Endodermal cell (in vitro differentiated cells): ENCODE measurements at regions not wholly inside any gene's neighbourhood (a gene's known extent, or its start where the extent isn't known, plus 50 kb on each side); places are given as distances from the start of the nearest gene placed in this dataset.

Source experiments
- DNase-seq: peaks from one replicate; pipeline ENCODE4 v3.0.0-alpha.2; 2017
- H3K27ac ChIP-seq: 2 replicates; pipeline ENCODE4 v1.5.1; 2013; ENCODE audit warnings: mild to moderate bottlenecking, low read depth, low read length, moderate library complexity
- H3K27me3 ChIP-seq: 2 replicates; pipeline ENCODE4 v1.6.1; 2013; ENCODE audit warnings: mild to moderate bottlenecking, low read length, moderate library complexity; ENCODE audit not compliant: insufficient read depth, control insufficient read depth, poor library complexity, severe bottlenecking
- H3K36me3 ChIP-seq: 2 replicates; pipeline ENCODE4 v1.7.0; 2013; ENCODE audit warnings: mild to moderate bottlenecking, low read length, moderate library complexity; ENCODE audit not compliant: control insufficient read depth, insufficient read depth
- H3K4me1 ChIP-seq: one replicate; pipeline ENCODE4 v1.7.0; 2013; ENCODE audit warnings: low read length; ENCODE audit not compliant: control insufficient read depth, insufficient read depth
- H3K4me3 ChIP-seq: 2 replicates; pipeline ENCODE4 v1.5.1; 2013; ENCODE audit warnings: mild to moderate bottlenecking, low read length, moderate library complexity
- H3K9ac ChIP-seq: 2 replicates; pipeline ENCODE4 v1.6.1; 2013; ENCODE audit warnings: mild to moderate bottlenecking, low read length, moderate library complexity; ENCODE audit not compliant: poor library complexity, severe bottlenecking; ENCODE audit errors: extremely low read depth
- H3K9me3 ChIP-seq: 2 replicates; pipeline ENCODE4 v1.6.1; 2013; ENCODE audit warnings: mild to moderate bottlenecking, low read length, moderate library complexity; ENCODE audit not compliant: control insufficient read depth
- H3K27ac Mint-ChIP-seq: 2 replicates; pipeline ENCODE4 v1.8.0; 2020; ENCODE audit warnings: mixed read lengths
- H3K27me3 Mint-ChIP-seq: 2 replicates; pipeline ENCODE4 v1.8.0; 2021; ENCODE audit warnings: mild to moderate bottlenecking, mixed read lengths; ENCODE audit not compliant: insufficient read depth
- H3K36me3 Mint-ChIP-seq: 2 replicates; pipeline ENCODE4 v1.8.0; 2020; ENCODE audit warnings: low read depth, mixed read lengths
- H3K4me1 Mint-ChIP-seq: 2 replicates; pipeline ENCODE4 v1.8.0; 2020; ENCODE audit warnings: mixed read lengths
- H3K4me3 Mint-ChIP-seq: 2 replicates; pipeline ENCODE4 v1.8.0; 2020; ENCODE audit warnings: mild to moderate bottlenecking, moderate library complexity, mixed read lengths
- H3K9me3 Mint-ChIP-seq: 2 replicates; pipeline ENCODE4 v1.8.0; 2020; ENCODE audit warnings: mild to moderate bottlenecking, mixed read lengths
- CTCF ChIP-seq: fragments of 200-600 bp; sonication (generic); conservative IDR thresholded peaks from 2 replicates; pipeline ENCODE4 v1.5.0; 2021; ENCODE audit warnings: antibody characterized with exemption, mild to moderate bottlenecking
- WGBS, 2 experiments: methylation state at CpG; one replicate each; pipeline versions ENCODE4 v1.1.5 to v1.1.7; 2013; ENCODE audit warnings: missing lambda C conversion rate in 2 of 2, mixed read lengths in 1 of 2; ENCODE audit not compliant: insufficient coverage in 1 of 2, insufficient read length in 1 of 2; 5-methylcytosine and 5-hydroxymethylcytosine counted together

GRCh38 chr6:169906688-169907418, 155.4 kb downstream of the ERMARD start:
- Mint-ChIP-seq H3K4me1 (no peaks in the 10 kb centered on the region), H3K4me3 (no peak overlapping the region), H3K27ac (no peak overlapping the region), H3K9me3 (no peaks in the 10 kb centered on the region), H3K36me3 (no peaks in the 10 kb centered on the region), H3K27me3 (peaks cover 2% of the 10 kb centered on the region)
- H3K9me3 ChIP-seq = no peaks in the 10 kb centered on the region
- H3K4me1 ChIP-seq = no peaks in the 10 kb centered on the region
- no peak overlapping the region for H3K9ac ChIP-seq
- H3K27me3 ChIP-seq = no peaks in the 10 kb centered on the region
- H3K4me3 ChIP-seq = no peak overlapping the region
- WGBS, 2 experiments = 91 to 93% methylated on average over 4 to 13 of the region's 13 CpGs
- H3K36me3 ChIP-seq = no peaks in the 10 kb centered on the region
- no peak for DNase-seq
- no peak overlapping the region for H3K27ac ChIP-seq
- no peak for TF ChIP-seq CTCF

- Histone ChIP-seq H3K27me3 (no peaks in the 10 kb centered on the region), H3K36me3 (no peaks in the 10 kb centered on the region), H3K4me1 (no peaks in the 10 kb centered on the region), H3K27ac (no peak overlapping the region), H3K9me3 (no peaks in the 10 kb centered on the region), H3K4me3 (no peak overlapping the region), H3K9ac (no peak overlapping the region)
- WGBS, 2 experiments = 84 to 95% methylated on average over 15 to 24 of the region's 24 CpGs
- DNase-seq = no peak
- H3K36me3 Mint-ChIP-seq = no peaks in the 10 kb centered on the region
- no peaks in the 10 kb centered on the region for H3K4me1 Mint-ChIP-seq
- H3K4me3 Mint-ChIP-seq = no peak overlapping the region
- H3K27ac Mint-ChIP-seq = no peak overlapping the region
- no peaks in the 10 kb centered on the region for H3K9me3 Mint-ChIP-seq
- no peak for TF ChIP-seq CTCF
- H3K27me3 Mint-ChIP-seq = peaks cover 2% of the 10 kb centered on the region
Measured at GRCh38 chr6:169906004-169906687, 154.7 kb downstream of the ERMARD start.

- TF ChIP-seq CTCF = no peak
- peaks cover 2% of the 10 kb centered on the region for H3K27me3 Mint-ChIP-seq
- 91 to 96% methylated on average over 10 to 20 of the region's 20 CpGs for WGBS, 2 experiments
- H3K27me3 ChIP-seq = no peaks in the 10 kb centered on the region
- H3K4me1 Mint-ChIP-seq = no peaks in the 10 kb centered on the region
- H3K9ac ChIP-seq = no peak overlapping the region
- H3K27ac Mint-ChIP-seq = no peak overlapping the region
- no peaks in the 10 kb centered on the region for H3K36me3 ChIP-seq
- H3K9me3 Mint-ChIP-seq = no peaks in the 10 kb centered on the region
- H3K9me3 ChIP-seq = no peaks in the 10 kb centered on the region
- H3K27ac ChIP-seq = no peak overlapping the region
- H3K36me3 Mint-ChIP-seq = no peaks in the 10 kb centered on the region
- no peak for DNase-seq
- no peak overlapping the region for H3K4me3 Mint-ChIP-seq
- no peak overlapping the region for H3K4me3 ChIP-seq
- no peaks in the 10 kb centered on the region for H3K4me1 ChIP-seq
Measured at GRCh38 chr6:169905041-169905807, 153.8 kb downstream of the ERMARD start.
